ENCODE measurements at regions not wholly inside any gene's neighbourhood (a gene's known extent, or its start where the extent isn't known, plus 50 kb on each side); places are given as distances from the start of the nearest gene placed in this dataset.

DNA sequence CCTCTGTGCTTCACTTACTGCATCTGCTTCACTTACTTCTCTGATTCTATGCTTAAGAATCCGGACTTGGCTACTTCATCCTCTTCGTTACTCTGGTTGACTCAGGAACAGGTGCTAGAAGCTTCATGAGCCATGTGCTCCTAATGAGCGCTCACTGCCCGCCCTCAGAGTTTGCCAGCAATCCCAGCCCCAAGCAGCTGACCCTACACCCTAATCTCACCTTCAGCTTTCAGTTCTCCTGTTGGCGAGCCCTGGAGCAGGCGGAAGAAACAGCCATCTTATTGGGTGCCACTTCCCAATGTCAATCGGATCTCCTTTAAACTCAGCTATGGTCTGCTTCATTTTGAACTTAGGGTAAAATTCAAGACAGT, 61.3 kb downstream of the FOXA2 start:
- no peak for TF ChIP-seq NR1H2 (CRISPR knock-in tag; IDR thresholded peaks at IDR 0.05)
- TF ChIP-seq, protein P1, sequence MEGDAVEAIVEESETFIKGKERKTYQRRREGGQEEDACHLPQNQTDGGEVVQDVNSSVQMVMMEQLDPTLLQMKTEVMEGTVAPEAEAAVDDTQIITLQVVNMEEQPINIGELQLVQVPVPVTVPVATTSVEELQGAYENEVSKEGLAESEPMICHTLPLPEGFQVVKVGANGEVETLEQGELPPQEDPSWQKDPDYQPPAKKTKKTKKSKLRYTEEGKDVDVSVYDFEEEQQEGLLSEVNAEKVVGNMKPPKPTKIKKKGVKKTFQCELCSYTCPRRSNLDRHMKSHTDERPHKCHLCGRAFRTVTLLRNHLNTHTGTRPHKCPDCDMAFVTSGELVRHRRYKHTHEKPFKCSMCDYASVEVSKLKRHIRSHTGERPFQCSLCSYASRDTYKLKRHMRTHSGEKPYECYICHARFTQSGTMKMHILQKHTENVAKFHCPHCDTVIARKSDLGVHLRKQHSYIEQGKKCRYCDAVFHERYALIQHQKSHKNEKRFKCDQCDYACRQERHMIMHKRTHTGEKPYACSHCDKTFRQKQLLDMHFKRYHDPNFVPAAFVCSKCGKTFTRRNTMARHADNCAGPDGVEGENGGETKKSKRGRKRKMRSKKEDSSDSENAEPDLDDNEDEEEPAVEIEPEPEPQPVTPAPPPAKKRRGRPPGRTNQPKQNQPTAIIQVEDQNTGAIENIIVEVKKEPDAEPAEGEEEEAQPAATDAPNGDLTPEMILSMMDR (IDR thresholded peaks at IDR 0.05) = no peak
- TF ChIP-seq NR2C2 (CRISPR knock-in tag; IDR thresholded peaks at IDR 0.05) = no peak
- TF ChIP-seq SP1 (CRISPR knock-in tag; conservative IDR thresholded peaks at IDR 0.05) = no peak
- no peak for TF ChIP-seq TCF7 (CRISPR knock-in tag; IDR thresholded peaks at IDR 0.05; ENCODE audit: low read depth)
- TF ChIP-seq ZNF263 (CRISPR knock-in tag; IDR thresholded peaks at IDR 0.05; ENCODE audit: low read depth) = no peak
- no peak for TF ChIP-seq NR3C1 (CRISPR knock-in tag; conservative IDR thresholded peaks at IDR 0.05; ENCODE audit: low read depth)
- TF ChIP-seq, protein P2, sequence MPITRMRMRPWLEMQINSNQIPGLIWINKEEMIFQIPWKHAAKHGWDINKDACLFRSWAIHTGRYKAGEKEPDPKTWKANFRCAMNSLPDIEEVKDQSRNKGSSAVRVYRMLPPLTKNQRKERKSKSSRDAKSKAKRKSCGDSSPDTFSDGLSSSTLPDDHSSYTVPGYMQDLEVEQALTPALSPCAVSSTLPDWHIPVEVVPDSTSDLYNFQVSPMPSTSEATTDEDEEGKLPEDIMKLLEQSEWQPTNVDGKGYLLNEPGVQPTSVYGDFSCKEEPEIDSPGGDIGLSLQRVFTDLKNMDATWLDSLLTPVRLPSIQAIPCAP (CRISPR knock-in tag; IDR thresholded peaks at IDR 0.05) = no peak
- TF ChIP-seq, protein P3, sequence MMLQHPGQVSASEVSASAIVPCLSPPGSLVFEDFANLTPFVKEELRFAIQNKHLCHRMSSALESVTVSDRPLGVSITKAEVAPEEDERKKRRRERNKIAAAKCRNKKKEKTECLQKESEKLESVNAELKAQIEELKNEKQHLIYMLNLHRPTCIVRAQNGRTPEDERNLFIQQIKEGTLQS (CRISPR knock-in tag; conservative IDR thresholded peaks at IDR 0.05) = no peak
- TF ChIP-seq TEAD4 (CRISPR knock-in tag; IDR thresholded peaks at IDR 0.05) = no peak
- TF ChIP-seq, protein P4, sequence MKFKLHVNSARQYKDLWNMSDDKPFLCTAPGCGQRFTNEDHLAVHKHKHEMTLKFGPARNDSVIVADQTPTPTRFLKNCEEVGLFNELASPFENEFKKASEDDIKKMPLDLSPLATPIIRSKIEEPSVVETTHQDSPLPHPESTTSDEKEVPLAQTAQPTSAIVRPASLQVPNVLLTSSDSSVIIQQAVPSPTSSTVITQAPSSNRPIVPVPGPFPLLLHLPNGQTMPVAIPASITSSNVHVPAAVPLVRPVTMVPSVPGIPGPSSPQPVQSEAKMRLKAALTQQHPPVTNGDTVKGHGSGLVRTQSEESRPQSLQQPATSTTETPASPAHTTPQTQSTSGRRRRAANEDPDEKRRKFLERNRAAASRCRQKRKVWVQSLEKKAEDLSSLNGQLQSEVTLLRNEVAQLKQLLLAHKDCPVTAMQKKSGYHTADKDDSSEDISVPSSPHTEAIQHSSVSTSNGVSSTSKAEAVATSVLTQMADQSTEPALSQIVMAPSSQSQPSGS (CRISPR knock-in tag; IDR thresholded peaks at IDR 0.05; ENCODE audit: borderline replicate concordance, low read depth) = no peak
- TF ChIP-seq CREB1 (CRISPR knock-in tag; IDR thresholded peaks at IDR 0.05) = no peak
